Ovary (tissue), 3 donors: ENCODE measurements at regions not wholly inside any gene's neighbourhood (a gene's known extent, or its start where the extent isn't known, plus 50 kb on each side); places are given as distances from the start of the nearest gene placed in this dataset.

Source experiments
- EP300 ChIP-seq: sonication (generic); formaldehyde crosslinking; IDR thresholded peaks from one replicate; pipeline ENCODE4 v1.6.1; 2017; ENCODE audit warnings: antibody characterized with exemption
- POLR2A ChIP-seq: fragments of 450-650 bp; IDR thresholded peaks from one replicate; pipeline ENCODE4 v1.6.1; 2017; ENCODE audit warnings: antibody characterized with exemption, mild to moderate bottlenecking, moderate library complexity
- TF ChIP-seq, protein P1 (sequence below), 3 donors: fragments of 450-650 bp in 2 of 3; fragments of 200-600 bp in 1 of 3; IDR thresholded peaks; one replicate each; pipeline versions ENCODE4 v1.5.1 to v1.8.0; 2016 to 2022; ENCODE audit warnings: antibody characterized with exemption in 3 of 3, mild to moderate bottlenecking in 1 of 3
- donor health status: DM: no; HTN: no; CAD: no.

DNA sequence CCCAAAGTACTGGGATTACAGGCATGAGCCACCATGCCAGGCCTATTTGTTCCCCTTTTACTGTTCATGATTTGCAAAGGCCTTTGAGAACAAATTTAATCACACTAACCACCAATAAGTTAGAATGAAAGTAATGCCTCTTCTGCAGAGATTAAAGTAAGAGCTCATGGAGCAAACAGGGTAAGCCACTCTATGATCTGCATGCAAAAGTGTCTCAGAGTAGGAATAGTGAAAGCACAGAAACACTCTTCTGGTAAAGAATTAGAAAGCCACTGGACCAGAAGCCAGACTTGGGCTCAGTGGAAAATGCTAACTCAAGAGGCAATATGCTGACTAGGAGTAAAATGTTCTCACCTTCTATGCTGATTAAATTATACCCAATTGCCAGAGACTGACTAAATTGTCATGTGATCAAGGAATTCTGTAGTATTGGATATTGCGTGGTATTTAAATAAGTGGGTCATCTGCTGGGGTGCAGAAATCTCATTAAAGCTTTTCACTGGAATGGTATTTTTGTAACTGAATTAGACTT lies 235.3 kb upstream of the ERBB4 start:
- TF ChIP-seq, protein P1, sequence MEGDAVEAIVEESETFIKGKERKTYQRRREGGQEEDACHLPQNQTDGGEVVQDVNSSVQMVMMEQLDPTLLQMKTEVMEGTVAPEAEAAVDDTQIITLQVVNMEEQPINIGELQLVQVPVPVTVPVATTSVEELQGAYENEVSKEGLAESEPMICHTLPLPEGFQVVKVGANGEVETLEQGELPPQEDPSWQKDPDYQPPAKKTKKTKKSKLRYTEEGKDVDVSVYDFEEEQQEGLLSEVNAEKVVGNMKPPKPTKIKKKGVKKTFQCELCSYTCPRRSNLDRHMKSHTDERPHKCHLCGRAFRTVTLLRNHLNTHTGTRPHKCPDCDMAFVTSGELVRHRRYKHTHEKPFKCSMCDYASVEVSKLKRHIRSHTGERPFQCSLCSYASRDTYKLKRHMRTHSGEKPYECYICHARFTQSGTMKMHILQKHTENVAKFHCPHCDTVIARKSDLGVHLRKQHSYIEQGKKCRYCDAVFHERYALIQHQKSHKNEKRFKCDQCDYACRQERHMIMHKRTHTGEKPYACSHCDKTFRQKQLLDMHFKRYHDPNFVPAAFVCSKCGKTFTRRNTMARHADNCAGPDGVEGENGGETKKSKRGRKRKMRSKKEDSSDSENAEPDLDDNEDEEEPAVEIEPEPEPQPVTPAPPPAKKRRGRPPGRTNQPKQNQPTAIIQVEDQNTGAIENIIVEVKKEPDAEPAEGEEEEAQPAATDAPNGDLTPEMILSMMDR (IDR thresholded peaks at IDR 0.05), result no peak
- TF ChIP-seq EP300 (no peak), POLR2A (no peak)
